ENCODE measurements at regions not wholly inside any gene's neighbourhood (a gene's known extent, or its start where the extent isn't known, plus 50 kb on each side); places are given as distances from the start of the nearest gene placed in this dataset.

GRCh38 chr5:32520356-32520755, 65.0 kb upstream of the SUB1 start:
- no peak for DNase-seq (ENCODE audit: insufficient read length, low spot score, missing footprints)
- Histone ChIP-seq H3K4me2 (ENCODE audit: insufficient read depth, low read length) (no peak overlapping the region), H3K4me1 (ENCODE audit: insufficient read depth, low read length) (peaks cover 17% of the 10 kb centered on the region), H2AFZ (ENCODE audit: low read length) (no peak overlapping the region), H3K79me2 (ENCODE audit: insufficient read depth, low read length) (no peaks in the 10 kb centered on the region), H3K27me3 (ENCODE audit: insufficient read depth, low read length) (no peaks in the 10 kb centered on the region), H3K36me3 (ENCODE audit: insufficient read depth, low read length) (no peaks in the 10 kb centered on the region), H3K9me3 (ENCODE audit: low read depth, low read length) (no peaks in the 10 kb centered on the region), H3K4me3 (ENCODE audit: insufficient read depth, low read length) (no peak overlapping the region), H3K27ac (ENCODE audit: low read depth, low read length) (no peak overlapping the region), H4K20me1 (ENCODE audit: insufficient read depth, low read length) (no peaks in the 10 kb centered on the region)
- TF ChIP-seq CTCF (IDR thresholded peaks at IDR 0.05; ENCODE audit: extremely low read depth, low read depth, low read length), result no peak

- no peaks in the 10 kb centered on the region for H3K79me2 ChIP-seq (ENCODE audit: insufficient read depth, low read length)
- no peak overlapping the region for H3K27ac ChIP-seq (ENCODE audit: low read depth, low read length)
- H3K4me3 ChIP-seq (ENCODE audit: insufficient read depth, low read length), result no peak overlapping the region
- no peaks in the 10 kb centered on the region for H4K20me1 ChIP-seq (ENCODE audit: insufficient read depth, low read length)
- no peaks in the 10 kb centered on the region for H3K27me3 ChIP-seq (ENCODE audit: insufficient read depth, low read length)
- no peak overlapping the region for H2AFZ ChIP-seq (ENCODE audit: low read length)
- H3K9me3 ChIP-seq (ENCODE audit: low read depth, low read length), result no peaks in the 10 kb centered on the region
- H3K36me3 ChIP-seq (ENCODE audit: insufficient read depth, low read length), result no peaks in the 10 kb centered on the region
- no peak overlapping the region for H3K4me2 ChIP-seq (ENCODE audit: insufficient read depth, low read length)
- no peak for TF ChIP-seq CTCF (IDR thresholded peaks at IDR 0.05; ENCODE audit: extremely low read depth, low read depth, low read length)
- DNase-seq (ENCODE audit: insufficient read length, low spot score, missing footprints), result no peak
- peaks cover 17% of the 10 kb centered on the region for H3K4me1 ChIP-seq (ENCODE audit: insufficient read depth, low read length)
Measured at GRCh38 chr5:32519508-32519907, 65.8 kb upstream of the SUB1 start.

- no peak for TF ChIP-seq CTCF (IDR thresholded peaks at IDR 0.05; ENCODE audit: extremely low read depth, low read depth, low read length)
- no peaks in the 10 kb centered on the region for H3K36me3 ChIP-seq (ENCODE audit: insufficient read depth, low read length)
- H3K27ac ChIP-seq (ENCODE audit: low read depth, low read length), result no peak overlapping the region
- H3K79me2 ChIP-seq (ENCODE audit: insufficient read depth, low read length), result no peaks in the 10 kb centered on the region
- DNase-seq (ENCODE audit: insufficient read length, low spot score, missing footprints), result no peak
- H3K4me3 ChIP-seq (ENCODE audit: insufficient read depth, low read length), result no peak overlapping the region
- no peaks in the 10 kb centered on the region for H3K4me1 ChIP-seq (ENCODE audit: insufficient read depth, low read length)
- no peak overlapping the region for H2AFZ ChIP-seq (ENCODE audit: low read length)
- H3K4me2 ChIP-seq (ENCODE audit: insufficient read depth, low read length), result no peak overlapping the region
- H3K9me3 ChIP-seq (ENCODE audit: low read depth, low read length), result no peaks in the 10 kb centered on the region
- no peaks in the 10 kb centered on the region for H4K20me1 ChIP-seq (ENCODE audit: insufficient read depth, low read length)
- H3K27me3 ChIP-seq (ENCODE audit: insufficient read depth, low read length), result no peaks in the 10 kb centered on the region
Measured at GRCh38 chr5:32514806-32515205, 70.3 kb upstream of the ZFR start.

GRCh38 chr5:32512926-32513325, 68.4 kb upstream of the ZFR start:
- DNase-seq (ENCODE audit: insufficient read length, low spot score, missing footprints), result peak; percentile 30
- no peak overlapping the region for H3K4me2 ChIP-seq (ENCODE audit: insufficient read depth, low read length)

More at GRCh38 chr5:32512926-32513325, 68.4 kb upstream of the ZFR start:
- H3K27me3 ChIP-seq (ENCODE audit: insufficient read depth, low read length), result no peaks in the 10 kb centered on the region
- no peak overlapping the region for H3K27ac ChIP-seq (ENCODE audit: low read depth, low read length)
- no peaks in the 10 kb centered on the region for H4K20me1 ChIP-seq (ENCODE audit: insufficient read depth, low read length)
- H3K79me2 ChIP-seq (ENCODE audit: insufficient read depth, low read length), result no peaks in the 10 kb centered on the region
- H3K36me3 ChIP-seq (ENCODE audit: insufficient read depth, low read length), result no peaks in the 10 kb centered on the region
- no peak overlapping the region for H2AFZ ChIP-seq (ENCODE audit: low read length)
- no peak overlapping the region for H3K4me3 ChIP-seq (ENCODE audit: insufficient read depth, low read length)
- peaks cover 12% of the 10 kb centered on the region for H3K4me1 ChIP-seq (ENCODE audit: insufficient read depth, low read length)
- no peak for TF ChIP-seq CTCF (IDR thresholded peaks at IDR 0.05; ENCODE audit: extremely low read depth, low read depth, low read length)
- H3K9me3 ChIP-seq (ENCODE audit: low read depth, low read length), result no peaks in the 10 kb centered on the region
